Peyer's patch (tissue), 4 donors: ENCODE measurements at regions not wholly inside any gene's neighbourhood (a gene's known extent, or its start where the extent isn't known, plus 50 kb on each side); places are given as distances from the start of the nearest gene placed in this dataset.

Source experiments
- CTCF ChIP-seq, 6 experiments: fragments of 450-650 bp in 4 of 6; fragments of 200-600 bp in 2 of 6; sonication (generic) in 1 of 6; IDR thresholded peaks; one replicate each; pipeline ENCODE4 v1.5.1; 2017 to 2019; ENCODE audit warnings: antibody characterized with exemption in 6 of 6, mild to moderate bottlenecking in 3 of 6, moderate library complexity in 1 of 6
- POLR2A ChIP-seq, 2 donors: fragments of 450-650 bp; IDR thresholded peaks; one replicate each; pipeline ENCODE4 v1.5.1; 2017; ENCODE audit warnings: antibody characterized with exemption in 2 of 2, mild to moderate bottlenecking in 2 of 2, moderate library complexity in 2 of 2

- no peak for TF ChIP-seq CTCF (IDR thresholded peaks at IDR 0.05)
- TF ChIP-seq POLR2A (IDR thresholded peaks at IDR 0.05): no peak
These were observed 142.7 kb downstream of the PLPPR4 start for GRCh38 chr1:99407018-99407417.
